K562 (cell line): ENCODE measurements at regions not wholly inside any gene's neighbourhood (a gene's known extent, or its start where the extent isn't known, plus 50 kb on each side); places are given as distances from the start of the nearest gene placed in this dataset.

Experiments used
- ATAC-seq: fragments of 200-7000 bp; cut with Tn5 transposase; 3 replicates; pipeline ENCODE4 v1.9.1; 2020; ENCODE audit warnings: moderate library complexity
- BruUV-seq: library from RNA; stranded (reverse); fragments of 400-500 nt; replicated peaks from 2 replicates; lab custom pipeline; 2021; lab: Mats Ljungman, UMichigan
- CTCF ChIA-PET: fragments of 300-600 bp; formaldehyde crosslinking; extraction: SDS; loops from one replicate; lab custom pipeline; 2021; ENCODE audit warnings: low intra/inter-chr PET ratio; lab: Yijun Ruan, JAX
- POLR2A ChIA-PET: fragments of 300-600, 350-650 bp; sonication (Branson Sonifier 250); formaldehyde crosslinking; extraction: SDS; loops from one replicate; lab custom pipeline; 2021; ENCODE audit warnings: antibody characterized with exemption, inconsistent platforms; lab: Yijun Ruan, JAX
- DNase-seq, 4 experiments: peaks; one replicate each; pipeline versions ENCODE4 v3.0.0 to v3.0.0-alpha.2; 2011 to 2018; ENCODE audit warnings: low spot score in 3 of 4, mixed read lengths in 3 of 4; ENCODE audit errors: extremely low read depth in 1 of 4
- FAIRE-seq: peaks from 2 replicates; lab custom pipeline; 2011; peaks lifted over from hg19 to GRCh38; lab: Jason Lieb, UNC
- H2AFZ ChIP-seq: 2 replicates; pipeline ENCODE4 v1.6.0; 2011; ENCODE audit warnings: low read depth, low read length, control low read depth, inconsistent platforms
- H3K27ac ChIP-seq: fragments of 200-600 bp; 3 replicates; pipeline ENCODE4 v1.8.0; 2011; ENCODE audit warnings: low read depth, mild to moderate bottlenecking, control low read depth, inconsistent platforms, low read length, moderate library complexity, mixed read lengths; ENCODE audit errors: extremely low read depth
- H3K27me3 ChIP-seq, 2 experiments: fragments of 300-600 bp in 1 of 2; 2 replicates in 1 of 2; 3 replicates in 1 of 2; pipeline versions ENCODE4 v1.6.0 to v1.8.0; 2011; ENCODE audit warnings: inconsistent platforms in 2 of 2, low read length in 2 of 2, mild to moderate bottlenecking in 1 of 2, mixed read lengths in 1 of 2, moderate library complexity in 1 of 2; ENCODE audit not compliant: control insufficient read depth in 2 of 2, insufficient read depth in 2 of 2
- H3K36me3 ChIP-seq: fragments of 300-600 bp; 3 replicates; pipeline ENCODE4 v1.8.0; 2011; ENCODE audit warnings: mild to moderate bottlenecking, low read length, inconsistent platforms; ENCODE audit not compliant: control insufficient read depth, insufficient read depth
- H3K4me1 ChIP-seq, 2 experiments: fragments of 200-600 bp in 1 of 2; replicated peaks in 1 of 2; 2 replicates in 1 of 2; 3 replicates in 1 of 2; pipeline versions ENCODE4 v1.5.1 to v1.8.0; 2011; ENCODE audit warnings: inconsistent platforms in 2 of 2, low read length in 2 of 2, mild to moderate bottlenecking in 1 of 2, mixed read lengths in 1 of 2, moderate library complexity in 1 of 2; ENCODE audit not compliant: control insufficient read depth in 2 of 2, insufficient read depth in 2 of 2
- H3K4me2 ChIP-seq: 2 replicates; pipeline ENCODE4 v1.6.1; 2011; ENCODE audit warnings: low read length, control low read depth, inconsistent platforms, mixed read lengths; ENCODE audit not compliant: insufficient read depth
- H3K4me3 ChIP-seq: fragments of 200-600 bp; sonication (generic), shearing (Covaris generic); 2 replicates; pipeline ENCODE4 v1.5.1; 2016; ENCODE audit warnings: control low read depth, inconsistent platforms
- H3K79me2 ChIP-seq: fragments of 200-600 bp; 3 replicates; pipeline ENCODE4 v1.8.0; 2011; ENCODE audit warnings: low read length, inconsistent platforms; ENCODE audit not compliant: control insufficient read depth, insufficient read depth
- H3K9ac ChIP-seq, 2 experiments: 2 replicates each; pipeline versions ENCODE4 v1.6.0 to v1.6.1; 2011; ENCODE audit warnings: low read depth in 2 of 2, low read length in 2 of 2, control low read depth in 1 of 2, inconsistent platforms in 1 of 2, mild to moderate bottlenecking in 1 of 2, mixed read lengths in 1 of 2; ENCODE audit not compliant: insufficient read depth in 1 of 2
- H3K9me1 ChIP-seq: one replicate; pipeline ENCODE4 v1.6.0; 2011; ENCODE audit warnings: inconsistent platforms, mild to moderate bottlenecking, low read length, moderate library complexity; ENCODE audit not compliant: control insufficient read depth, insufficient read depth
- H3K9me3 ChIP-seq: replicated peaks from 2 replicates; pipeline ENCODE4 v1.5.1; 2011; ENCODE audit warnings: low read depth, low read length, inconsistent platforms; ENCODE audit not compliant: control insufficient read depth, insufficient read depth
- H4K20me1 ChIP-seq: replicated peaks from 2 replicates; pipeline ENCODE4 v1.6.1; 2011; ENCODE audit warnings: low read length, inconsistent platforms, mixed read lengths; ENCODE audit not compliant: control insufficient read depth, insufficient read depth
- C11orf30 ChIP-seq: fragments of 450-650 bp; IDR thresholded peaks from 2 replicates; pipeline ENCODE4 v1.6.1; 2016; ENCODE audit warnings: low read depth, mild to moderate bottlenecking
- HDAC1 ChIP-seq, 2 experiments: fragments of 450-650 bp; IDR thresholded peaks; 2 replicates each; pipeline ENCODE4 v1.6.1; 2016 to 2017; ENCODE audit warnings: inconsistent platforms in 1 of 2, mild to moderate bottlenecking in 1 of 2, moderate library complexity in 1 of 2
- HMG20B ChIP-seq: fragments of 250-450 bp; sonication (Bioruptor Pico); IDR thresholded peaks from 2 replicates; pipeline ENCODE4 v1.5.0; 2021; ENCODE audit warnings: mild to moderate bottlenecking
- NCOA4 ChIP-seq: fragments of 450-650 bp; IDR thresholded peaks from 2 replicates; pipeline ENCODE4 v1.6.1; 2018; ENCODE audit warnings: mild to moderate bottlenecking; ENCODE audit not compliant: partially characterized antibody
- SP1 ChIP-seq: sonication (generic); formaldehyde crosslinking; IDR thresholded peaks from 2 replicates; pipeline ENCODE4 v1.8.1; 2022; ENCODE audit warnings: mild to moderate bottlenecking, missing genetic modification reagents
- SRSF7 ChIP-seq: fragments of 200-400 bp; formaldehyde crosslinking; optimal IDR thresholded peaks from 2 replicates; pipeline ENCODE3; 2017; ENCODE audit warnings: mild to moderate bottlenecking, low read depth, low read length
- XRCC4 ChIP-seq: IDR thresholded peaks from one replicate; pipeline ENCODE4 v1.6.1; 2011; ENCODE audit not compliant: insufficient read depth, insufficient read length; ENCODE audit errors: extremely low read depth
- ZNF175 ChIP-seq: fragments of 200-800 bp; sonication (Bioruptor generic); IDR thresholded peaks from 2 replicates; pipeline ENCODE4 v1.6.1; 2016; ENCODE audit warnings: low read depth, mild to moderate bottlenecking, missing genetic modification characterization, missing compliant biosample characterization
- ZNF551 ChIP-seq: fragments of 250-450 bp; sonication (Bioruptor Pico); IDR thresholded peaks from 2 replicates; pipeline ENCODE4 v1.5.0; 2021; ENCODE audit warnings: mild to moderate bottlenecking, moderate library complexity
- in situ Hi-C: fragments of 300-500 bp; cut with MboI; formaldehyde crosslinking; loops from 4 replicates; pipeline ENCODE4 v1.15.0; 2018; ENCODE audit warnings: inconsistent platforms, mixed read lengths
- intact Hi-C: fragments of 100-400 bp; cut with micrococcal nuclease; formaldehyde crosslinking; loops from 2 replicates; pipeline ENCODE4 v1.14.2; 2022
- TF ChIP-seq, protein P1 (sequence below): sonication (generic); formaldehyde crosslinking; IDR thresholded peaks from 2 replicates; pipeline ENCODE4 v1.8.0; 2022; ENCODE audit warnings: missing genetic modification reagents, mild to moderate bottlenecking, borderline replicate concordance
- TF ChIP-seq, protein P2 (sequence below): sonication (generic); IDR thresholded peaks from 2 replicates; pipeline ENCODE4 v1.6.1; 2016
- TF ChIP-seq, protein P3 (sequence below), 2 experiments: fragments of 150-350 bp in 1 of 2; IDR thresholded peaks; 2 replicates each; pipeline ENCODE4 v1.6.1; 2012 to 2016; ENCODE audit warnings: low read depth in 2 of 2, low read length in 2 of 2, mild to moderate bottlenecking in 1 of 2, moderate library complexity in 1 of 2
- TF ChIP-seq, protein P4 (sequence below), 2 experiments: fragments of 450-650 bp; conservative IDR thresholded peaks; 2 replicates each; pipeline ENCODE4 v1.6.1; 2017; ENCODE audit warnings: mild to moderate bottlenecking in 2 of 2, moderate library complexity in 2 of 2

DNA sequence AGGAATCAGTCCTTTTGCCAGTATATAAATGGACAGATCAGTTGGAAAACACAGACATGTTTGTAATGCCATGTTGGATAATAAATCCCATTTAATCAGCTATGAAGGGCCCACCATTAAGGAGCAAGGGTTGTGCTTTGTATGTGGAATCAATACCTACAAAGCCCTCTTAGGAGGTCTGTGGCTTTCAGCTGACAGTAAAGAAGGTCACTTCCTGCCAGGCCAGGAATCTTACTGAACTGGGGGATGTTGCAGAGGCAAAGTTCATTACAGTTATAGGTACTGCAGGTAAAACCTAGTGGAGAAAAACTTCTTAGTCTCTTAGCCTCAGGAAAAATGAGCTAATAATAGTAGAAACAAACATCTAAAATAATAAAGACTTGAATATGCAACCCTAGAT is 129.5 kb downstream of the FAM76B start:
- Histone ChIP-seq H3K79me2 (no peaks in the 10 kb centered on the region), H2AFZ (no peak overlapping the region; the same call in 1 of the 2 replicates), H3K4me2 (no peak overlapping the region), H3K4me3 (no peak overlapping the region), H3K9ac (no peak overlapping the region), H3K27ac (no peak overlapping the region), H3K9me3 (no peaks in the 10 kb centered on the region), H3K9me1 (no peaks in the 10 kb centered on the region), H3K27me3 (no peaks in the 10 kb centered on the region), H3K36me3 (no peaks in the 10 kb centered on the region), H3K4me1 (no peaks in the 10 kb centered on the region), H4K20me1 (no peaks in the 10 kb centered on the region)
- ChIA-PET POLR2A (interaction anchor here (0.6 kb wide), 1 partner anchor 9 kb away, joined by 3 read pairs; no protein-coding TSS in a partner anchor), CTCF (no interaction called here)
- in situ Hi-C loops = no loop called here
- FAIRE-seq (no peak), ATAC-seq (no peak), DNase-seq (no peak)
- BruUV-seq = no TSS peak
- intact Hi-C loops = no loop called here
- TF ChIP-seq, protein P1, sequence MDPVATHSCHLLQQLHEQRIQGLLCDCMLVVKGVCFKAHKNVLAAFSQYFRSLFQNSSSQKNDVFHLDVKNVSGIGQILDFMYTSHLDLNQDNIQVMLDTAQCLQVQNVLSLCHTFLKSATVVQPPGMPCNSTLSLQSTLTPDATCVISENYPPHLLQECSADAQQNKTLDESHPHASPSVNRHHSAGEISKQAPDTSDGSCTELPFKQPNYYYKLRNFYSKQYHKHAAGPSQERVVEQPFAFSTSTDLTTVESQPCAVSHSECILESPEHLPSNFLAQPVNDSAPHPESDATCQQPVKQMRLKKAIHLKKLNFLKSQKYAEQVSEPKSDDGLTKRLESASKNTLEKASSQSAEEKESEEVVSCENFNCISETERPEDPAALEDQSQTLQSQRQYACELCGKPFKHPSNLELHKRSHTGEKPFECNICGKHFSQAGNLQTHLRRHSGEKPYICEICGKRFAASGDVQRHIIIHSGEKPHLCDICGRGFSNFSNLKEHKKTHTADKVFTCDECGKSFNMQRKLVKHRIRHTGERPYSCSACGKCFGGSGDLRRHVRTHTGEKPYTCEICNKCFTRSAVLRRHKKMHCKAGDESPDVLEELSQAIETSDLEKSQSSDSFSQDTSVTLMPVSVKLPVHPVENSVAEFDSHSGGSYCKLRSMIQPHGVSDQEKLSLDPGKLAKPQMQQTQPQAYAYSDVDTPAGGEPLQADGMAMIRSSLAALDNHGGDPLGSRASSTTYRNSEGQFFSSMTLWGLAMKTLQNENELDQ (CRISPR knock-in tag) = no peak
- TF ChIP-seq SRSF7 = no peak
- TF ChIP-seq C11orf30 = no peak
- TF ChIP-seq ZNF175 (CRISPR knock-in tag) = no peak
- no peak for TF ChIP-seq HMG20B (CRISPR knock-in tag)
- no peak for TF ChIP-seq ZNF551 (CRISPR knock-in tag)
- TF ChIP-seq, protein P2, sequence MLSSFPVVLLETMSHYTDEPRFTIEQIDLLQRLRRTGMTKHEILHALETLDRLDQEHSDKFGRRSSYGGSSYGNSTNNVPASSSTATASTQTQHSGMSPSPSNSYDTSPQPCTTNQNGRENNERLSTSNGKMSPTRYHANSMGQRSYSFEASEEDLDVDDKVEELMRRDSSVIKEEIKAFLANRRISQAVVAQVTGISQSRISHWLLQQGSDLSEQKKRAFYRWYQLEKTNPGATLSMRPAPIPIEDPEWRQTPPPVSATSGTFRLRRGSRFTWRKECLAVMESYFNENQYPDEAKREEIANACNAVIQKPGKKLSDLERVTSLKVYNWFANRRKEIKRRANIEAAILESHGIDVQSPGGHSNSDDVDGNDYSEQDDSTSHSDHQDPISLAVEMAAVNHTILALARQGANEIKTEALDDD = no peak
- TF ChIP-seq, protein P3, sequence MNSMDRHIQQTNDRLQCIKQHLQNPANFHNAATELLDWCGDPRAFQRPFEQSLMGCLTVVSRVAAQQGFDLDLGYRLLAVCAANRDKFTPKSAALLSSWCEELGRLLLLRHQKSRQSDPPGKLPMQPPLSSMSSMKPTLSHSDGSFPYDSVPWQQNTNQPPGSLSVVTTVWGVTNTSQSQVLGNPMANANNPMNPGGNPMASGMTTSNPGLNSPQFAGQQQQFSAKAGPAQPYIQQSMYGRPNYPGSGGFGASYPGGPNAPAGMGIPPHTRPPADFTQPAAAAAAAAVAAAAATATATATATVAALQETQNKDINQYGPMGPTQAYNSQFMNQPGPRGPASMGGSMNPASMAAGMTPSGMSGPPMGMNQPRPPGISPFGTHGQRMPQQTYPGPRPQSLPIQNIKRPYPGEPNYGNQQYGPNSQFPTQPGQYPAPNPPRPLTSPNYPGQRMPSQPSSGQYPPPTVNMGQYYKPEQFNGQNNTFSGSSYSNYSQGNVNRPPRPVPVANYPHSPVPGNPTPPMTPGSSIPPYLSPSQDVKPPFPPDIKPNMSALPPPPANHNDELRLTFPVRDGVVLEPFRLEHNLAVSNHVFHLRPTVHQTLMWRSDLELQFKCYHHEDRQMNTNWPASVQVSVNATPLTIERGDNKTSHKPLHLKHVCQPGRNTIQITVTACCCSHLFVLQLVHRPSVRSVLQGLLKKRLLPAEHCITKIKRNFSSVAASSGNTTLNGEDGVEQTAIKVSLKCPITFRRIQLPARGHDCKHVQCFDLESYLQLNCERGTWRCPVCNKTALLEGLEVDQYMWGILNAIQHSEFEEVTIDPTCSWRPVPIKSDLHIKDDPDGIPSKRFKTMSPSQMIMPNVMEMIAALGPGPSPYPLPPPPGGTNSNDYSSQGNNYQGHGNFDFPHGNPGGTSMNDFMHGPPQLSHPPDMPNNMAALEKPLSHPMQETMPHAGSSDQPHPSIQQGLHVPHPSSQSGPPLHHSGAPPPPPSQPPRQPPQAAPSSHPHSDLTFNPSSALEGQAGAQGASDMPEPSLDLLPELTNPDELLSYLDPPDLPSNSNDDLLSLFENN (IDR thresholded peaks at IDR 0.05; ENCODE audit: low read depth in 2 of 2, low read length in 2 of 2) = no peak
- TF ChIP-seq NCOA4 = no peak
- TF ChIP-seq SP1 (CRISPR knock-in tag) = no peak
- no peak for TF ChIP-seq XRCC4
- TF ChIP-seq HDAC1 (IDR thresholded peaks at IDR 0.05) = no peak
- TF ChIP-seq, protein P4, sequence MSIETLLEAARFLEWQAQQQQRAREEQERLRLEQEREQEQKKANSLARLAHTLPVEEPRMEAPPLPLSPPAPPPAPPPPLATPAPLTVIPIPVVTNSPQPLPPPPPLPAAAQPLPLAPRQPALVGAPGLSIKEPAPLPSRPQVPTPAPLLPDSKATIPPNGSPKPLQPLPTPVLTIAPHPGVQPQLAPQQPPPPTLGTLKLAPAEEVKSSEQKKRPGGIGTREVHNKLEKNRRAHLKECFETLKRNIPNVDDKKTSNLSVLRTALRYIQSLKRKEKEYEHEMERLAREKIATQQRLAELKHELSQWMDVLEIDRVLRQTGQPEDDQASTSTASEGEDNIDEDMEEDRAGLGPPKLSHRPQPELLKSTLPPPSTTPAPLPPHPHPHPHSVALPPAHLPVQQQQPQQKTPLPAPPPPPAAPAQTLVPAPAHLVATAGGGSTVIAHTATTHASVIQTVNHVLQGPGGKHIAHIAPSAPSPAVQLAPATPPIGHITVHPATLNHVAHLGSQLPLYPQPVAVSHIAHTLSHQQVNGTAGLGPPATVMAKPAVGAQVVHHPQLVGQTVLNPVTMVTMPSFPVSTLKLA (conservative IDR thresholded peaks at IDR 0.05) = no peak
